H1 (cell line): ENCODE measurements at regions not wholly inside any gene's neighbourhood (a gene's known extent, or its start where the extent isn't known, plus 50 kb on each side); places are given as distances from the start of the nearest gene placed in this dataset.

ENCODE experiments used
- CHD7 ChIP-seq: fragments of 300-600 bp; sonication (generic); IDR thresholded peaks from 2 replicates; pipeline ENCODE4 v1.7.1; 2012; ENCODE audit warnings: low read length, moderate library complexity, mild to moderate bottlenecking, inconsistent platforms; ENCODE audit not compliant: insufficient replicate concordance
- CTCF ChIP-seq, 3 experiments: IDR thresholded peaks; 1 replicate in 2 of 3; 2 replicates in 1 of 3; pipeline versions ENCODE4 v1.5.1 to v1.6.1; 2011; ENCODE audit warnings: low read length in 3 of 3, mild to moderate bottlenecking in 3 of 3, inconsistent platforms in 2 of 3, low read depth in 1 of 3, moderate library complexity in 1 of 3; ENCODE audit not compliant: insufficient read depth in 1 of 3; ENCODE audit errors: control extremely low read depth in 1 of 3
- EP300 ChIP-seq, 2 experiments: IDR thresholded peaks; 1 replicate in 1 of 2; 2 replicates in 1 of 2; pipeline ENCODE4 v1.6.1; 2011 to 2012; ENCODE audit warnings: low read depth in 2 of 2, low read length in 2 of 2, mild to moderate bottlenecking in 2 of 2, borderline replicate concordance in 1 of 2, inconsistent platforms in 1 of 2, moderate library complexity in 1 of 2
- EZH2 ChIP-seq: fragments of 200-600 bp; sonication (generic); IDR thresholded peaks from 2 replicates; pipeline ENCODE4 v1.7.1; 2012; ENCODE audit warnings: low read depth, mild to moderate bottlenecking, moderate library complexity, low read length, inconsistent platforms; ENCODE audit not compliant: severe bottlenecking
- JUND ChIP-seq: IDR thresholded peaks from 2 replicates; pipeline ENCODE4 v1.6.1; 2011; ENCODE audit warnings: mild to moderate bottlenecking, improper control_type of control experiment, low read length
- MAFK ChIP-seq: IDR thresholded peaks from 2 replicates; pipeline ENCODE4 v1.6.1; 2012; ENCODE audit warnings: low read depth, mild to moderate bottlenecking, improper control_type of control experiment, low read length
- POLR2A ChIP-seq, 2 experiments: IDR thresholded peaks; 1 replicate in 1 of 2; 2 replicates in 1 of 2; pipeline ENCODE4 v1.6.1; 2011; ENCODE audit warnings: low read depth in 2 of 2, low read length in 2 of 2, mild to moderate bottlenecking in 2 of 2; ENCODE audit errors: control extremely low read depth in 1 of 2
- POU5F1 ChIP-seq: IDR thresholded peaks from 2 replicates; pipeline ENCODE4 v1.6.1; 2011; ENCODE audit warnings: low read depth, mild to moderate bottlenecking, low read length, moderate library complexity
- RFX5 ChIP-seq: IDR thresholded peaks from 2 replicates; pipeline ENCODE4 v1.6.1; 2011; ENCODE audit warnings: low read depth, low read length, improper control_type of control experiment, borderline replicate concordance
- SIN3A ChIP-seq, 2 experiments: IDR thresholded peaks in 1 of 2; conservative IDR thresholded peaks in 1 of 2; 2 replicates each; pipeline ENCODE4 v1.6.1; 2011 to 2012; ENCODE audit warnings: low read length in 2 of 2, improper control_type of control experiment in 1 of 2, low read depth in 1 of 2, mild to moderate bottlenecking in 1 of 2
- SRF ChIP-seq: IDR thresholded peaks from 2 replicates; pipeline ENCODE4 v1.6.1; 2011; ENCODE audit warnings: mild to moderate bottlenecking, low read depth, low read length, moderate library complexity
- TAF1 ChIP-seq: IDR thresholded peaks from 2 replicates; pipeline ENCODE4 v1.6.1; 2011; ENCODE audit warnings: mild to moderate bottlenecking, low read depth, low read length
- USF2 ChIP-seq: IDR thresholded peaks from 2 replicates; pipeline ENCODE4 v1.6.1; 2011; ENCODE audit warnings: low read length, improper control_type of control experiment
- ZNF274 ChIP-seq: IDR thresholded peaks from 2 replicates; pipeline ENCODE4 v1.7.0; 2012; ENCODE audit warnings: low read length, borderline replicate concordance; ENCODE audit errors: extremely low read depth

GRCh38 chr1:221171768-221172167 is 292.5 kb downstream of the HLX start:
- TF ChIP-seq SIN3A (conservative IDR thresholded peaks at IDR 0.05 in 1 of 2, IDR thresholded peaks at IDR 0.05 in 1 of 2; ENCODE audit: low read depth in 1 of 2, low read length in 2 of 2) (no peak), ZNF274 (no peak), TAF1 (no peak), CTCF (IDR thresholded peaks at IDR 0.05; ENCODE audit: control extremely low read depth in 1 of 3, insufficient read depth in 1 of 3, low read depth in 1 of 3, low read length in 3 of 3) (no peak), EZH2 (no peak), USF2 (no peak), RFX5 (no peak), POLR2A (IDR thresholded peaks at IDR 0.05; ENCODE audit: control extremely low read depth in 1 of 2, low read depth in 2 of 2, low read length in 2 of 2) (no peak), CHD7 (no peak), POU5F1 (no peak), MAFK (no peak), EP300 (IDR thresholded peaks at IDR 0.05; ENCODE audit: borderline replicate concordance in 1 of 2, low read depth in 2 of 2, low read length in 2 of 2) (no peak), JUND (no peak), SRF (no peak)
